A673 (cell line): ENCODE measurements at regions not wholly inside any gene's neighbourhood (a gene's known extent, or its start where the extent isn't known, plus 50 kb on each side); places are given as distances from the start of the nearest gene placed in this dataset.

Source experiments
- CTCF ChIP-seq: fragments of 300-800, 200-600 bp; sonication (generic); conservative IDR thresholded peaks from 2 replicates; pipeline ENCODE4 v1.5.1; 2017; ENCODE audit warnings: low read depth, mild to moderate bottlenecking, antibody characterized with exemption, low read length, moderate library complexity, mixed read lengths
- EZH2 ChIP-seq: fragments of 200-600 bp; sonication (generic); IDR thresholded peaks from 2 replicates; pipeline ENCODE4 v1.6.1; 2017; ENCODE audit warnings: borderline replicate concordance, low read depth, mild to moderate bottlenecking, mixed read lengths, antibody characterized with exemption, low read length; ENCODE audit not compliant: poor library complexity, severe bottlenecking

DNA sequence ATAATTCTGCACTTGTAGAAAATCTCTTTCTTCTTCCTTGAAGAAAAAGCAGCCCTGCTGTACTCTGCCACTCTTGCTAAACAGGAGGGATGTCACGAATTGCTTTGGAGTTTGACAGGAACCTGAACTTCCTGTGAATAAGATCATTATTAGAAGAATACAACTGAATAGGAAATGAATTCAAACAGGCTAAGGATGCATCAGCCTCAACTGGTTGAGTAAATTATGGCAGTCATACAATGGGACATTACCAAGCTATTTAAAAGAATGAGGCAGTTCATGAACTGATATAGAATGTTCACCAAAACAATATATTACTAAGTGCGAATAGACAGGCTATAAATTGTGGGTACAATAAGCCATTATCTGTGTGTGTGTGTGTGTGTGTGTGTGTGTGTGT lies 97.1 kb upstream of the DOCK1 start:
- TF ChIP-seq CTCF (no peak), EZH2 (no peak)
